GM23338 (cell line): ENCODE measurements at regions not wholly inside any gene's neighbourhood (a gene's known extent, or its start where the extent isn't known, plus 50 kb on each side); places are given as distances from the start of the nearest gene placed in this dataset.

Experiments
- ATAC-seq: fragments of 200-7000 bp; cut with Tn5 transposase; 3 replicates; pipeline ENCODE4 v1.9.1; 2020
- DNase-seq: peaks from one replicate; pipeline ENCODE4 v3.0.0-alpha.2; 2015; ENCODE audit warnings: low spot score
- H2AFZ ChIP-seq: fragments of 200-600 bp; sonication (generic); 2 replicates; pipeline ENCODE4 v1.8.0; 2016; ENCODE audit warnings: antibody characterized with exemption, mild to moderate bottlenecking, moderate library complexity
- H3F3A ChIP-seq: fragments of 200-600 bp; sonication (generic); replicated peaks from 2 replicates; pipeline ENCODE4 v1.8.0; 2017; ENCODE audit warnings: antibody characterized with exemption, mixed run types, low read depth
- H3K27ac ChIP-seq: fragments of 200-600 bp; sonication (generic); 2 replicates; pipeline ENCODE4 v1.6.1; 2016; ENCODE audit warnings: low read depth
- H3K27me3 ChIP-seq: fragments of 200-600 bp; sonication (generic); 2 replicates; pipeline ENCODE4 v1.8.0; 2016; ENCODE audit warnings: mild to moderate bottlenecking, mixed run types, moderate library complexity; ENCODE audit not compliant: insufficient read depth
- H3K36me3 ChIP-seq: fragments of 200-600 bp; sonication (generic); 2 replicates; pipeline ENCODE4 v1.8.0; 2016; ENCODE audit warnings: mild to moderate bottlenecking; ENCODE audit not compliant: insufficient read depth
- H3K4me1 ChIP-seq: fragments of 200-600 bp; sonication (generic); 2 replicates; pipeline ENCODE4 v1.8.0; 2016; ENCODE audit warnings: mild to moderate bottlenecking, moderate library complexity; ENCODE audit not compliant: insufficient read depth
- H3K4me2 ChIP-seq: fragments of 200-600 bp; sonication (generic); 2 replicates; pipeline ENCODE4 v1.7.1; 2017; ENCODE audit warnings: mixed run types
- H3K4me3 ChIP-seq: fragments of 200-600 bp; sonication (generic); 2 replicates; pipeline ENCODE4 v1.6.1; 2016; ENCODE audit warnings: mixed run types
- H3K79me2 ChIP-seq: fragments of 200-600 bp; sonication (generic); replicated peaks from 2 replicates; pipeline ENCODE4 v1.8.0; 2017; ENCODE audit warnings: mild to moderate bottlenecking; ENCODE audit not compliant: insufficient read depth
- H3K9me2 ChIP-seq: fragments of 200-600 bp; sonication (generic); 2 replicates; pipeline ENCODE4 v1.8.0; 2017; ENCODE audit not compliant: insufficient read depth
- H4K20me1 ChIP-seq: fragments of 200-600 bp; sonication (generic); replicated peaks from 2 replicates; pipeline ENCODE4 v1.8.0; 2017; ENCODE audit warnings: mild to moderate bottlenecking; ENCODE audit not compliant: insufficient read depth
- H3K27ac Mint-ChIP-seq: 2 replicates; pipeline ENCODE4 v1.8.0; 2020; ENCODE audit warnings: inconsistent platforms, mild to moderate bottlenecking, moderate library complexity, mixed read lengths
- H3K27me3 Mint-ChIP-seq: 3 replicates; pipeline ENCODE4 v1.8.0; 2022; ENCODE audit warnings: low read depth, mild to moderate bottlenecking, moderate library complexity, mixed read lengths, inconsistent platforms; ENCODE audit not compliant: insufficient read depth, poor library complexity
- H3K36me3 Mint-ChIP-seq: 3 replicates; pipeline ENCODE4 v1.8.0; 2021; ENCODE audit warnings: low read depth, mild to moderate bottlenecking, inconsistent platforms, moderate library complexity, mixed read lengths
- H3K4me1 Mint-ChIP-seq: 3 replicates; pipeline ENCODE4 v1.8.0; 2020; ENCODE audit warnings: mild to moderate bottlenecking, inconsistent platforms, mixed read lengths
- H3K4me3 Mint-ChIP-seq: 3 replicates; pipeline ENCODE4 v1.8.0; 2021; ENCODE audit warnings: moderate library complexity, mild to moderate bottlenecking, inconsistent platforms, mixed read lengths
- H3K9me3 Mint-ChIP-seq: 3 replicates; pipeline ENCODE4 v1.8.0; 2020; ENCODE audit warnings: moderate library complexity, mild to moderate bottlenecking, inconsistent platforms, mixed read lengths
- EZH2 ChIP-seq: fragments of 200-600 bp; sonication (generic); IDR thresholded peaks from one replicate; pipeline ENCODE4 v1.8.0; 2017; ENCODE audit warnings: antibody characterized with exemption, mild to moderate bottlenecking, low read depth; ENCODE audit not compliant: unreplicated experiment
- EZH2phosphoT487 ChIP-seq: fragments of 200-600 bp; sonication (generic); IDR thresholded peaks from one replicate; pipeline ENCODE4 v1.8.1; 2018; ENCODE audit warnings: antibody characterized with exemption; ENCODE audit not compliant: unreplicated experiment
- ZNF114 ChIP-seq: fragments of 250-450 bp; sonication (Bioruptor Pico); IDR thresholded peaks from 2 replicates; pipeline ENCODE4 v1.5.0; 2020; ENCODE audit warnings: mild to moderate bottlenecking, moderate library complexity
- ZNF331 ChIP-seq: fragments of 250-450 bp; sonication (Bioruptor Pico); IDR thresholded peaks from 2 replicates; pipeline ENCODE4 v1.5.0; 2020; ENCODE audit warnings: low read depth, mild to moderate bottlenecking, moderate library complexity
- TF ChIP-seq, protein P1 (sequence below): fragments of 250-450 bp; sonication (Bioruptor Pico); IDR thresholded peaks from 2 replicates; pipeline ENCODE4 v1.5.0; 2020; ENCODE audit warnings: mild to moderate bottlenecking, moderate library complexity
- TF ChIP-seq, protein P2 (sequence below), 2 experiments: fragments of 200-600 bp in 1 of 2; sonication (generic) in 1 of 2; conservative IDR thresholded peaks; 2 replicates each; pipeline versions ENCODE4 v1.5.1 to v1.6.1; 2016 to 2017; ENCODE audit warnings: antibody characterized with exemption in 2 of 2, low read depth in 2 of 2, mild to moderate bottlenecking in 2 of 2, moderate library complexity in 1 of 2
- TF ChIP-seq, protein P3 (sequence below): IDR thresholded peaks from 2 replicates; pipeline ENCODE4 v1.6.1; 2016; ENCODE audit warnings: antibody characterized with exemption

DNA sequence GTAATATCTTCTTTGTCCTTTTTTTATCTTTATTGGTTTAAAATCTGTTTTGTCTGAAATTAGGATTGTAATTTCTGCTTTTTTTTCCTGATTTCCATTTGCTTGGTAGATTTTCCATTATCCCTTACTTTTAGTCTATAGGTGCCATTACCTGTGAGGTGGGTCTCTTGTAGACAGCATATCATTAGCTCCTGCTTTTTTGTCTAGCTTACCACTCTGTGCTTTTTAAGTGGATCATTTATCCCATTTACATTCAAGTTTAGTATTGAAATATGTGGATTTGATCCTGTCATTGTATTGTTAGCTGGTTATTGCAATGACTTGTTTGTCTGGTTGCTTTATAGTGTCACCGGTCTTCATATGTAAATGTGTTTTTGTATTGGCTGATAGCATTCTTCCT lies 958.6 kb upstream of the SLIT2 start (continued):
- TF ChIP-seq, protein P1, sequence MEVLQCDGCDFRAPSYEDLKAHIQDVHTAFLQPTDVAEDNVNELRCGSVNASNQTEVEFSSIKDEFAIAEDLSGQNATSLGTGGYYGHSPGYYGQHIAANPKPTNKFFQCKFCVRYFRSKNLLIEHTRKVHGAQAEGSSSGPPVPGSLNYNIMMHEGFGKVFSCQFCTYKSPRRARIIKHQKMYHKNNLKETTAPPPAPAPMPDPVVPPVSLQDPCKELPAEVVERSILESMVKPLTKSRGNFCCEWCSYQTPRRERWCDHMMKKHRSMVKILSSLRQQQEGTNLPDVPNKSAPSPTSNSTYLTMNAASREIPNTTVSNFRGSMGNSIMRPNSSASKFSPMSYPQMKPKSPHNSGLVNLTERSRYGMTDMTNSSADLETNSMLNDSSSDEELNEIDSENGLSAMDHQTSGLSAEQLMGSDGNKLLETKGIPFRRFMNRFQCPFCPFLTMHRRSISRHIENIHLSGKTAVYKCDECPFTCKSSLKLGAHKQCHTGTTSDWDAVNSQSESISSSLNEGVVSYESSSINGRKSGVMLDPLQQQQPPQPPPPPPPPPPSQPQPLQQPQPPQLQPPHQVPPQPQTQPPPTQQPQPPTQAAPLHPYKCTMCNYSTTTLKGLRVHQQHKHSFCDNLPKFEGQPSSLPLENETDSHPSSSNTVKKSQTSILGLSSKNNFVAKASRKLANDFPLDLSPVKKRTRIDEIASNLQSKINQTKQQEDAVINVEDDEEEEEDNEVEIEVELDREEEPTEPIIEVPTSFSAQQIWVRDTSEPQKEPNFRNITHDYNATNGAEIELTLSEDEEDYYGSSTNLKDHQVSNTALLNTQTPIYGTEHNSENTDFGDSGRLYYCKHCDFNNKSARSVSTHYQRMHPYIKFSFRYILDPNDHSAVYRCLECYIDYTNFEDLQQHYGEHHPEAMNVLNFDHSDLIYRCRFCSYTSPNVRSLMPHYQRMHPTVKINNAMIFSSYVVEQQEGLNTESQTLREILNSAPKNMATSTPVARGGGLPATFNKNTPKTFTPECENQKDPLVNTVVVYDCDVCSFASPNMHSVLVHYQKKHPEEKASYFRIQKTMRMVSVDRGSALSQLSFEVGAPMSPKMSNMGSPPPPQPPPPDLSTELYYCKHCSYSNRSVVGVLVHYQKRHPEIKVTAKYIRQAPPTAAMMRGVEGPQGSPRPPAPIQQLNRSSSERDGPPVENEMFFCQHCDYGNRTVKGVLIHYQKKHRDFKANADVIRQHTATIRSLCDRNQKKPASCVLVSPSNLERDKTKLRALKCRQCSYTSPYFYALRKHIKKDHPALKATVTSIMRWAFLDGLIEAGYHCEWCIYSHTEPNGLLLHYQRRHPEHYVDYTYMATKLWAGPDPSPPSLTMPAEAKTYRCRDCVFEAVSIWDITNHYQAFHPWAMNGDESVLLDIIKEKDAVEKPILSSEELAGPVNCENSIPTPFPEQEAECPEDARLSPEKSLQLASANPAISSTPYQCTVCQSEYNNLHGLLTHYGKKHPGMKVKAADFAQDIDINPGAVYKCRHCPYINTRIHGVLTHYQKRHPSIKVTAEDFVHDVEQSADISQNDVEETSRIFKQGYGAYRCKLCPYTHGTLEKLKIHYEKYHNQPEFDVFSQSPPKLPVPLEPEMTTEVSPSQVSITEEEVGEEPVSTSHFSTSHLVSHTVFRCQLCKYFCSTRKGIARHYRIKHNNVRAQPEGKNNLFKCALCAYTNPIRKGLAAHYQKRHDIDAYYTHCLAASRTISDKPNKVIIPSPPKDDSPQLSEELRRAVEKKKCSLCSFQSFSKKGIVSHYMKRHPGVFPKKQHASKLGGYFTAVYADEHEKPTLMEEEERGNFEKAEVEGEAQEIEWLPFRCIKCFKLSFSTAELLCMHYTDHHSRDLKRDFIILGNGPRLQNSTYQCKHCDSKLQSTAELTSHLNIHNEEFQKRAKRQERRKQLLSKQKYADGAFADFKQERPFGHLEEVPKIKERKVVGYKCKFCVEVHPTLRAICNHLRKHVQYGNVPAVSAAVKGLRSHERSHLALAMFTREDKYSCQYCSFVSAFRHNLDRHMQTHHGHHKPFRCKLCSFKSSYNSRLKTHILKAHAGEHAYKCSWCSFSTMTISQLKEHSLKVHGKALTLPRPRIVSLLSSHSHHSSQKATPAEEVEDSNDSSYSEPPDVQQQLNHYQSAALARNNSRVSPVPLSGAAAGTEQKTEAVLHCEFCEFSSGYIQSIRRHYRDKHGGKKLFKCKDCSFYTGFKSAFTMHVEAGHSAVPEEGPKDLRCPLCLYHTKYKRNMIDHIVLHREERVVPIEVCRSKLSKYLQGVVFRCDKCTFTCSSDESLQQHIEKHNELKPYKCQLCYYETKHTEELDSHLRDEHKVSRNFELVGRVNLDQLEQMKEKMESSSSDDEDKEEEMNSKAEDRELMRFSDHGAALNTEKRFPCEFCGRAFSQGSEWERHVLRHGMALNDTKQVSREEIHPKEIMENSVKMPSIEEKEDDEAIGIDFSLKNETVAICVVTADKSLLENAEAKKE: no peak
- no peak for TF ChIP-seq ZNF331

DNA sequence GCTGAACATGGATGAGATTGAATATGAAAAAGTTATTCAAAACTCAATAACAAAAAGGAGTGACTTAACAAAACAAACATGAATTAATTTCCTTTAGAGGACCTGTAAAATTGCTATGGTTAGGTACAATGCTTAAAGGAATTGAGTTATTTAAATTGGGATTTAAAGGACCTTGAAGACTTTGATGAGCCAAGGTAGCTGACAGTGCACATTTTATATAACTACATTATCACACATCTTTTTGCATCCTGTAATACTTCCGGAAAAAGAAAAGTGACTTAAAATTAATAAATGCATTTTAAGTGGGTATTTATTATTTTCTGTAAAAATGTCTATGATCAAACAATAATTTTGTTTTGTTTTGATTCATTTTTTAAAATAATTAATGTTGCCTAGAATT lies 964.8 kb upstream of the SLIT2 start:
- Histone ChIP-seq H3K27me3 (no peaks in the 10 kb centered on the region), H2AFZ (no peak overlapping the region), H4K20me1 (no peaks in the 10 kb centered on the region), H3K4me2 (no peak overlapping the region), H3K4me3 (no peak overlapping the region), H3K27ac (no peak overlapping the region), H3F3A (no peaks in the 10 kb centered on the region), H3K4me1 (no peaks in the 10 kb centered on the region), H3K9me2 (no peaks in the 10 kb centered on the region), H3K36me3 (no peaks in the 10 kb centered on the region), H3K79me2 (no peaks in the 10 kb centered on the region)
- DNase-seq (no peak), ATAC-seq (no peak)
- peaks cover 30% of the 10 kb centered on the region for H3K9me3 Mint-ChIP-seq
- H3K27me3 Mint-ChIP-seq: no peaks in the 10 kb centered on the region
- peaks cover 13% of the 10 kb centered on the region for H3K36me3 Mint-ChIP-seq
- H3K4me1 Mint-ChIP-seq: no peaks in the 10 kb centered on the region
- H3K27ac Mint-ChIP-seq: no peak overlapping the region
- no peak overlapping the region for H3K4me3 Mint-ChIP-seq
- TF ChIP-seq ZNF114 (CRISPR knock-in tag) (no peak), EZH2phosphoT487 (no peak), EZH2 (no peak)
- TF ChIP-seq, protein P1: no peak
- TF ChIP-seq, protein P2, sequence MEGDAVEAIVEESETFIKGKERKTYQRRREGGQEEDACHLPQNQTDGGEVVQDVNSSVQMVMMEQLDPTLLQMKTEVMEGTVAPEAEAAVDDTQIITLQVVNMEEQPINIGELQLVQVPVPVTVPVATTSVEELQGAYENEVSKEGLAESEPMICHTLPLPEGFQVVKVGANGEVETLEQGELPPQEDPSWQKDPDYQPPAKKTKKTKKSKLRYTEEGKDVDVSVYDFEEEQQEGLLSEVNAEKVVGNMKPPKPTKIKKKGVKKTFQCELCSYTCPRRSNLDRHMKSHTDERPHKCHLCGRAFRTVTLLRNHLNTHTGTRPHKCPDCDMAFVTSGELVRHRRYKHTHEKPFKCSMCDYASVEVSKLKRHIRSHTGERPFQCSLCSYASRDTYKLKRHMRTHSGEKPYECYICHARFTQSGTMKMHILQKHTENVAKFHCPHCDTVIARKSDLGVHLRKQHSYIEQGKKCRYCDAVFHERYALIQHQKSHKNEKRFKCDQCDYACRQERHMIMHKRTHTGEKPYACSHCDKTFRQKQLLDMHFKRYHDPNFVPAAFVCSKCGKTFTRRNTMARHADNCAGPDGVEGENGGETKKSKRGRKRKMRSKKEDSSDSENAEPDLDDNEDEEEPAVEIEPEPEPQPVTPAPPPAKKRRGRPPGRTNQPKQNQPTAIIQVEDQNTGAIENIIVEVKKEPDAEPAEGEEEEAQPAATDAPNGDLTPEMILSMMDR (conservative IDR thresholded peaks at IDR 0.05; ENCODE audit: low read depth in 2 of 2): no peak
- TF ChIP-seq, protein P3, sequence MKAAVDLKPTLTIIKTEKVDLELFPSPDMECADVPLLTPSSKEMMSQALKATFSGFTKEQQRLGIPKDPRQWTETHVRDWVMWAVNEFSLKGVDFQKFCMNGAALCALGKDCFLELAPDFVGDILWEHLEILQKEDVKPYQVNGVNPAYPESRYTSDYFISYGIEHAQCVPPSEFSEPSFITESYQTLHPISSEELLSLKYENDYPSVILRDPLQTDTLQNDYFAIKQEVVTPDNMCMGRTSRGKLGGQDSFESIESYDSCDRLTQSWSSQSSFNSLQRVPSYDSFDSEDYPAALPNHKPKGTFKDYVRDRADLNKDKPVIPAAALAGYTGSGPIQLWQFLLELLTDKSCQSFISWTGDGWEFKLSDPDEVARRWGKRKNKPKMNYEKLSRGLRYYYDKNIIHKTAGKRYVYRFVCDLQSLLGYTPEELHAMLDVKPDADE: no peak
